PFSK-1 (cell line): ENCODE measurements at regions not wholly inside any gene's neighbourhood (a gene's known extent, or its start where the extent isn't known, plus 50 kb on each side); places are given as distances from the start of the nearest gene placed in this dataset.

ENCODE experiments used
- REST ChIP-seq, 2 experiments: IDR thresholded peaks; 2 replicates each; pipeline versions ENCODE4 v1.6.1 to v1.8.0; 2011 to 2012; ENCODE audit warnings: low read depth in 2 of 2, low read length in 2 of 2, control low read depth in 1 of 2, inconsistent platforms in 1 of 2, mild to moderate bottlenecking in 1 of 2, moderate library complexity in 1 of 2; ENCODE audit not compliant: insufficient read depth in 1 of 2
- SIN3A ChIP-seq: IDR thresholded peaks from 2 replicates; pipeline ENCODE4 v1.6.1; 2012; ENCODE audit warnings: mild to moderate bottlenecking, low read length, moderate library complexity, borderline replicate concordance; ENCODE audit not compliant: insufficient read depth

- no peak for TF ChIP-seq REST (IDR thresholded peaks at IDR 0.05; ENCODE audit: insufficient read depth in 1 of 2, low read depth in 2 of 2, low read length in 2 of 2)
- TF ChIP-seq SIN3A: no peak
Observed at GRCh38 chr16:72246423-72246822, 74.5 kb upstream of the PMFBP1 start.
